HEK293 (cell line): ENCODE measurements at regions not wholly inside any gene's neighbourhood (a gene's known extent, or its start where the extent isn't known, plus 50 kb on each side); places are given as distances from the start of the nearest gene placed in this dataset.

ENCODE experiments used
- BCL11A ChIP-seq: fragments of 450-650 bp; formaldehyde crosslinking; IDR thresholded peaks from 2 replicates; pipeline ENCODE4 v1.5.1; 2016; ENCODE audit warnings: low read depth, missing biosample characterization, missing genetic modification characterization
- KLF16 ChIP-seq: fragments of 450-650 bp; formaldehyde crosslinking; IDR thresholded peaks from 2 replicates; pipeline ENCODE4 v1.5.1; 2017; ENCODE audit warnings: missing biosample characterization, missing genetic modification characterization
- REPIN1 ChIP-seq: fragments of 450-650 bp; formaldehyde crosslinking; IDR thresholded peaks from 2 replicates; pipeline ENCODE4 v1.5.1; 2017; ENCODE audit warnings: missing biosample characterization, missing genetic modification characterization, low read depth
- REST ChIP-seq: fragments of 450-650 bp; formaldehyde crosslinking; IDR thresholded peaks from 2 replicates; pipeline ENCODE4 v1.5.1; 2016; ENCODE audit warnings: missing biosample characterization, missing genetic modification characterization
- ZNF24 ChIP-seq: fragments of 450-650 bp; formaldehyde crosslinking; IDR thresholded peaks from 2 replicates; pipeline ENCODE4 v1.5.1; 2016; ENCODE audit warnings: missing biosample characterization, missing genetic modification characterization
- ZNF274 ChIP-seq, 2 experiments: fragments of 200-500 bp in 1 of 2; fragments of 450-650 bp in 1 of 2; sonication (Bioruptor generic) in 1 of 2; formaldehyde crosslinking in 1 of 2; IDR thresholded peaks; 2 replicates each; pipeline versions ENCODE4 v1.5.1 to v1.6.1; 2014 to 2016; ENCODE audit warnings: borderline replicate concordance in 1 of 2, inconsistent platforms in 1 of 2, low read length in 1 of 2, missing biosample characterization in 1 of 2, missing genetic modification characterization in 1 of 2
- ZNF624 ChIP-seq: fragments of 450-650 bp; formaldehyde crosslinking; IDR thresholded peaks from 2 replicates; pipeline ENCODE4 v1.5.1; 2017; ENCODE audit warnings: missing biosample characterization, missing genetic modification characterization
- TF ChIP-seq, protein P1 (sequence below): fragments of 450-650 bp; formaldehyde crosslinking; IDR thresholded peaks from 2 replicates; pipeline ENCODE4 v1.5.1; 2016; ENCODE audit warnings: missing biosample characterization, missing genetic modification characterization

GRCh38 chr6:148682252-148682651, 64.6 kb upstream of the UST start:
- TF ChIP-seq ZNF624 (tag by site-specific recombination) (no peak), ZNF24 (tag by site-specific recombination) (no peak), REPIN1 (tag by site-specific recombination) (no peak), ZNF274 (IDR thresholded peaks at IDR 0.05; ENCODE audit: low read length) (no peak), ZNF274 (tag by site-specific recombination; IDR thresholded peaks at IDR 0.05; ENCODE audit: borderline replicate concordance) (no peak), REST (tag by site-specific recombination) (no peak), BCL11A (tag by site-specific recombination) (no peak), KLF16 (tag by site-specific recombination) (no peak)
- TF ChIP-seq, protein P1, sequence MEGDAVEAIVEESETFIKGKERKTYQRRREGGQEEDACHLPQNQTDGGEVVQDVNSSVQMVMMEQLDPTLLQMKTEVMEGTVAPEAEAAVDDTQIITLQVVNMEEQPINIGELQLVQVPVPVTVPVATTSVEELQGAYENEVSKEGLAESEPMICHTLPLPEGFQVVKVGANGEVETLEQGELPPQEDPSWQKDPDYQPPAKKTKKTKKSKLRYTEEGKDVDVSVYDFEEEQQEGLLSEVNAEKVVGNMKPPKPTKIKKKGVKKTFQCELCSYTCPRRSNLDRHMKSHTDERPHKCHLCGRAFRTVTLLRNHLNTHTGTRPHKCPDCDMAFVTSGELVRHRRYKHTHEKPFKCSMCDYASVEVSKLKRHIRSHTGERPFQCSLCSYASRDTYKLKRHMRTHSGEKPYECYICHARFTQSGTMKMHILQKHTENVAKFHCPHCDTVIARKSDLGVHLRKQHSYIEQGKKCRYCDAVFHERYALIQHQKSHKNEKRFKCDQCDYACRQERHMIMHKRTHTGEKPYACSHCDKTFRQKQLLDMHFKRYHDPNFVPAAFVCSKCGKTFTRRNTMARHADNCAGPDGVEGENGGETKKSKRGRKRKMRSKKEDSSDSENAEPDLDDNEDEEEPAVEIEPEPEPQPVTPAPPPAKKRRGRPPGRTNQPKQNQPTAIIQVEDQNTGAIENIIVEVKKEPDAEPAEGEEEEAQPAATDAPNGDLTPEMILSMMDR (tag by site-specific recombination): no peak
